ENCODE measurements at regions not wholly inside any gene's neighbourhood (a gene's known extent, or its start where the extent isn't known, plus 50 kb on each side); places are given as distances from the start of the nearest gene placed in this dataset.

DNA sequence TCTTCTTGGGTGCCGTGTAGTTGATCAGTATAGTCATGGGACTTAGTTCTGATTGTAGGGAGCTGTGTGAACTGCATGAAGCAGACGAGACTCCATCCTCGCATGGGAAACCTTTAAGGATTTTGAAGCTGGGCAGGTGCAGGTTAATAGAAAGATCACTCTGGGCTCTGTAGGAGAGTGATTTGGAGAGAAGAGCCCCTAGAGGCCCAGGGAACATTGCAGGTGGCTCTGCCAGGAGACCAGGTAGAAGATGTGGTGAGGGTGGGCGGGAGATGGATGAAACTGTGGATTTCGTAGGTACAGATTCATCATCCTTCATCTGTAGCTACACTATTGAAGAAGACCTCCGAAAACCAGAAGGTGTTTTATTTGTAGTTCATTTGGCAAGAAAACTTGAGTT is 53.3 kb downstream of the UTRN start:
- TF ChIP-seq, protein P1, sequence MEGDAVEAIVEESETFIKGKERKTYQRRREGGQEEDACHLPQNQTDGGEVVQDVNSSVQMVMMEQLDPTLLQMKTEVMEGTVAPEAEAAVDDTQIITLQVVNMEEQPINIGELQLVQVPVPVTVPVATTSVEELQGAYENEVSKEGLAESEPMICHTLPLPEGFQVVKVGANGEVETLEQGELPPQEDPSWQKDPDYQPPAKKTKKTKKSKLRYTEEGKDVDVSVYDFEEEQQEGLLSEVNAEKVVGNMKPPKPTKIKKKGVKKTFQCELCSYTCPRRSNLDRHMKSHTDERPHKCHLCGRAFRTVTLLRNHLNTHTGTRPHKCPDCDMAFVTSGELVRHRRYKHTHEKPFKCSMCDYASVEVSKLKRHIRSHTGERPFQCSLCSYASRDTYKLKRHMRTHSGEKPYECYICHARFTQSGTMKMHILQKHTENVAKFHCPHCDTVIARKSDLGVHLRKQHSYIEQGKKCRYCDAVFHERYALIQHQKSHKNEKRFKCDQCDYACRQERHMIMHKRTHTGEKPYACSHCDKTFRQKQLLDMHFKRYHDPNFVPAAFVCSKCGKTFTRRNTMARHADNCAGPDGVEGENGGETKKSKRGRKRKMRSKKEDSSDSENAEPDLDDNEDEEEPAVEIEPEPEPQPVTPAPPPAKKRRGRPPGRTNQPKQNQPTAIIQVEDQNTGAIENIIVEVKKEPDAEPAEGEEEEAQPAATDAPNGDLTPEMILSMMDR (IDR thresholded peaks at IDR 0.05; ENCODE audit: insufficient read depth in 1 of 2, low read depth in 1 of 2, low read length in 1 of 2, severe bottlenecking in 1 of 2, unreplicated experiment in 1 of 2) = peak in 1 of 2 experiments; percentile 15
- Histone ChIP-seq H3K9me3 (no peaks in the 10 kb centered on the region), H3K4me1 (peaks cover 53% of the 10 kb centered on the region), H3K4me3 (ENCODE audit: low read depth, low read length) (no peak overlapping the region), H3K36me3 (ENCODE audit: control insufficient read depth, insufficient read depth, low read length) (no peaks in the 10 kb centered on the region), H3K27me3 (replicated peaks; ENCODE audit: control insufficient read depth, insufficient read depth, low read length) (no peaks in the 10 kb centered on the region)
- H3K4me3 Mint-ChIP-seq (ENCODE audit: unreplicated experiment) = no peak overlapping the region
- no peak for DNase-seq
- ChIA-PET POLR2A (interaction anchor here (0.5 kb wide), 1 partner anchor 51 kb away, joined by 11 read pairs; no protein-coding TSS in a partner anchor), CTCF (no interaction called here)
- peaks cover 64% of the 10 kb centered on the region for H3K4me1 Mint-ChIP-seq (ENCODE audit: low read depth, unreplicated experiment)
- BruUV-seq (replicated peaks) = no TSS peak
- intact Hi-C loops (cut with micrococcal nuclease; ENCODE audit: unreplicated experiment) = loop anchor here (10.0 kb wide), 1 partner anchor 234 kb away; no protein-coding TSS in a partner anchor
- peaks cover 20% of the 10 kb centered on the region for H3K36me3 Mint-ChIP-seq (ENCODE audit: insufficient read depth, unreplicated experiment)
- no peaks in the 10 kb centered on the region for H3K9me3 Mint-ChIP-seq (ENCODE audit: unreplicated experiment)
- no peaks in the 10 kb centered on the region for H3K27me3 Mint-ChIP-seq (ENCODE audit: insufficient read depth, unreplicated experiment)
- peak overlapping the region; percentile 45 for H3K27ac Mint-ChIP-seq (ENCODE audit: unreplicated experiment)

DNA sequence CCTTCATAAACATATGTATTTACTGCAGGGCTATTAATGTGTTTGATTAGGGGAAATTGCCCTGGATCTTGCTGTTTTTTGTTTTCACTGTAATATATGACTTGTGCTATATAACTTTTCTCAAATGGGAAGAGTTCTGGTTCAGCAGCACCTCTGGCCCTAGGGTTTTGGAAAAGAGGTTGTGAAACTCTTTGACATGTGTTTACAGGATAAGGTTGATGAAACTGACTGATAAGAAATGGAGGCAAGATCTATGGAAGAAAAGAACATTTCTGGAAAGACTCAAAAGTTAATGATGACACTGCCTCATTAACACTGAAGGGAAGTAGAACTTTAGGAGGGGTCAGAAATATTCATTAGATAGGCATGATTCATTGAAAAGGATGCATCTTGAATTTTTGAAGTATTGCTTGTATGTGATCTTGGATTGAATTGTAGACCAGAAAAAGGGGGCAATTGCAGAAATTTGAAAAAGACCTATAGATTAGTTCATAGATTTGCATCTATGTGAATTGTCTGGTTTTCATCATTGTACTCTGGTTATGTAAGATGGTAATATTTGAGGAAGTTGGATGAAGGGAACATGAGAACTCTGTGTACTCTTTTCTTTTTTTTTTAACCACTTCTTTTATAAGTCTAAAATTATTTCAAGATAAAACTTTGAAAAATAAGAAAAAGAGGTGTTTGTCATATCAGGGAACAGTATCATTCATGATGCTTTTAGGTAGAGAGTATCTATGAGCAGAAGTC is 54.0 kb downstream of the UTRN start:
- CTCF ChIA-PET = no interaction called here
- peak overlapping the region; percentile 45 for H3K27ac Mint-ChIP-seq (ENCODE audit: unreplicated experiment)
- Histone ChIP-seq H3K4me3 (ENCODE audit: low read depth, low read length) (no peak overlapping the region), H3K9me3 (no peaks in the 10 kb centered on the region), H3K36me3 (ENCODE audit: control insufficient read depth, insufficient read depth, low read length) (no peaks in the 10 kb centered on the region), H3K4me1 (peaks cover 59% of the 10 kb centered on the region), H3K27me3 (replicated peaks; ENCODE audit: control insufficient read depth, insufficient read depth, low read length) (no peaks in the 10 kb centered on the region)
- POLR2A ChIA-PET = no interaction called here
- no peak overlapping the region for H3K4me3 Mint-ChIP-seq (ENCODE audit: unreplicated experiment)
- H3K36me3 Mint-ChIP-seq (ENCODE audit: insufficient read depth, unreplicated experiment) = peaks cover 23% of the 10 kb centered on the region
- intact Hi-C loops (cut with micrococcal nuclease; ENCODE audit: unreplicated experiment) = loop anchor here (10.0 kb wide), 1 partner anchor 234 kb away; no protein-coding TSS in a partner anchor
- BruUV-seq (replicated peaks) = no TSS peak
- H3K4me1 Mint-ChIP-seq (ENCODE audit: low read depth, unreplicated experiment) = peaks cover 66% of the 10 kb centered on the region
- TF ChIP-seq, protein P1 (IDR thresholded peaks at IDR 0.05; ENCODE audit: insufficient read depth in 1 of 2, low read depth in 1 of 2, low read length in 1 of 2, severe bottlenecking in 1 of 2, unreplicated experiment in 1 of 2) = no peak
- no peaks in the 10 kb centered on the region for H3K27me3 Mint-ChIP-seq (ENCODE audit: insufficient read depth, unreplicated experiment)
- DNase-seq = no peak
- no peaks in the 10 kb centered on the region for H3K9me3 Mint-ChIP-seq (ENCODE audit: unreplicated experiment)

DNA sequence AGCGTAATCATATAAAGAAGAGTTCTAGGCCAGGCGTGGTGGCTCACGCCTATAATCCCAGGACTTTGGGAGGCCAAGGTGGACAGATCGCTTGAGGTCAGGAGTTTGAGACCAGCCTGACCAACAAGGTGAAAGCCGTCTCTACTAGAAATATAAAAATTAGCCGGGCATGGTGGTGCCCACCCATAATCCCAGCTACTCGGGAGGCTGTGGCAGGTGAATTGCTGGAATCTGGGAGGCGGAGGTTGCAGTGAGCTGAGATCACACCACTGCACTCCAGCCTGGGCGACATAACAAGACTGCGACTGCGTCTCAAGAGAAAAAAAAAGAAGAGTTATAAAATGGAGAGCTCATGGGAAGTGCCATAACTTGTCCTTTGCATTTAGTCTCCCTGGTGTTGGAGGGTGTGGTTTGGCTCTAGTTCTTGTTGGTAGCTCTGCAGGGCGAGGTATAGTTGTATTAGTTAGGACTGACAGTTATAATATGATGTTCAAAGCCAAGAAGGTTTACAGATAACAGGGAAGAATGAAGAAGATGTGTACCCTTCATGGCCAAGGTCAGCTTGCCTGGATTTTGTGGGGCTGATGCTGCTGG is 54.8 kb downstream of the UTRN start:
- Histone ChIP-seq H3K36me3 (ENCODE audit: control insufficient read depth, insufficient read depth, low read length) (no peaks in the 10 kb centered on the region), H3K27me3 (replicated peaks; ENCODE audit: control insufficient read depth, insufficient read depth, low read length) (no peaks in the 10 kb centered on the region), H3K9me3 (no peaks in the 10 kb centered on the region), H3K4me1 (peaks cover 62% of the 10 kb centered on the region), H3K4me3 (ENCODE audit: low read depth, low read length) (no peak overlapping the region)
- Mint-ChIP-seq H3K4me3 (ENCODE audit: unreplicated experiment) (no peak overlapping the region), H3K27ac (ENCODE audit: unreplicated experiment) (peak overlapping the region; percentile 65), H3K36me3 (ENCODE audit: insufficient read depth, unreplicated experiment) (peaks cover 30% of the 10 kb centered on the region), H3K4me1 (ENCODE audit: low read depth, unreplicated experiment) (peaks cover 66% of the 10 kb centered on the region), H3K27me3 (ENCODE audit: insufficient read depth, unreplicated experiment) (no peaks in the 10 kb centered on the region), H3K9me3 (ENCODE audit: unreplicated experiment) (no peaks in the 10 kb centered on the region)
- intact Hi-C loops (cut with micrococcal nuclease; ENCODE audit: unreplicated experiment) = loop anchor here (10.0 kb wide), 1 partner anchor 235 kb away; no protein-coding TSS in a partner anchor
- POLR2A ChIA-PET = no interaction called here
- BruUV-seq (replicated peaks) = no TSS peak
- no peak for DNase-seq
- CTCF ChIA-PET = no interaction called here
- TF ChIP-seq, protein P1 (IDR thresholded peaks at IDR 0.05; ENCODE audit: insufficient read depth in 1 of 2, low read depth in 1 of 2, low read length in 1 of 2, severe bottlenecking in 1 of 2, unreplicated experiment in 1 of 2) = no peak
